ENCODE measurements at regions not wholly inside any gene's neighbourhood (a gene's known extent, or its start where the extent isn't known, plus 50 kb on each side); places are given as distances from the start of the nearest gene placed in this dataset.

DNA sequence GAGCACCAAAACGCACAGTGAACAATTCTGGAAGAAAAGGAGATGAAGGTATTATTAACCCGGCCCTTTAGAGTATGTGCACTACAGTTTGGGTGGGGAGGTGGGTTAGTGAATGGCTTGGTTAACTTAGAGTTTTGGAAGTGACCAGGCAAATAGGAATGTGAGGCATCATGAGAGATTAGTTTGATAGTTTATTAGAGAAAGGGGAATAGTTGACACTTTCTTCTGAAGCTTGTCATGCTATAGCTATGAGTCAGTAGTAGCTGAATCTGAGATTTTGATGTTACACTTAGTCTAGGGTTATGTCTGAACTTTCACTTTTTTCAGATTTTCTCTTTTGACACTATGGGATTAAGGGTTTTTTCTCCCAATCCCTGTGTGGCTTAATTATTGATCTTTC, 567.2 kb downstream of the SNAPC1 start:
- ChIA-PET CTCF (no interaction called here), POLR2A (ENCODE audit: low non-redundant PET) (no interaction called here)
- DNase-seq (ENCODE audit: low spot score), result no peak
- no peak overlapping the region for H3K27ac ChIP-seq
- TF ChIP-seq, protein P1, sequence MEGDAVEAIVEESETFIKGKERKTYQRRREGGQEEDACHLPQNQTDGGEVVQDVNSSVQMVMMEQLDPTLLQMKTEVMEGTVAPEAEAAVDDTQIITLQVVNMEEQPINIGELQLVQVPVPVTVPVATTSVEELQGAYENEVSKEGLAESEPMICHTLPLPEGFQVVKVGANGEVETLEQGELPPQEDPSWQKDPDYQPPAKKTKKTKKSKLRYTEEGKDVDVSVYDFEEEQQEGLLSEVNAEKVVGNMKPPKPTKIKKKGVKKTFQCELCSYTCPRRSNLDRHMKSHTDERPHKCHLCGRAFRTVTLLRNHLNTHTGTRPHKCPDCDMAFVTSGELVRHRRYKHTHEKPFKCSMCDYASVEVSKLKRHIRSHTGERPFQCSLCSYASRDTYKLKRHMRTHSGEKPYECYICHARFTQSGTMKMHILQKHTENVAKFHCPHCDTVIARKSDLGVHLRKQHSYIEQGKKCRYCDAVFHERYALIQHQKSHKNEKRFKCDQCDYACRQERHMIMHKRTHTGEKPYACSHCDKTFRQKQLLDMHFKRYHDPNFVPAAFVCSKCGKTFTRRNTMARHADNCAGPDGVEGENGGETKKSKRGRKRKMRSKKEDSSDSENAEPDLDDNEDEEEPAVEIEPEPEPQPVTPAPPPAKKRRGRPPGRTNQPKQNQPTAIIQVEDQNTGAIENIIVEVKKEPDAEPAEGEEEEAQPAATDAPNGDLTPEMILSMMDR (conservative IDR thresholded peaks at IDR 0.05; ENCODE audit: low read depth), result no peak

DNA sequence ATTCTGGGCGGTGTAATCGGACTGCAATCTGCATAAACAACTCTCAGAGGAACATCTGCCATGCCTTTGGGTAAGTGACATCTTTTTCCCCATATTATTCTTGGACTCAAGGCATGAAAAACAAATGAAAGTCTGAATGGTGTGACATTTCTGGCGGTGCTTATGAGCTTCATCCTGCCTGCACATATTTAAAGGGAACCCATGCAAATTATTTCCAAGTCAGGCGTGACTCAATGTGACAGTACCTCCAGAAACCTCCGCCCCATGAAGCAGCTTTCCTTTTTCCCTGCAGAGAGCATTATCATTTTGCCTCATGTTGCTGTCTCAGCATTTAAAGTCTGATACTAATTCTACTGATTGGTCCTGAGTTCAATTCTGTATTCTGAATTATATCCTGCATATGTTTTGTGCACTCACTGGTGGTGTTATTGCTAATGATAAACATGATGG, 585.4 kb downstream of the SNAPC1 start:
- TF ChIP-seq, protein P1 (conservative IDR thresholded peaks at IDR 0.05; ENCODE audit: low read depth), result no peak
- ChIA-PET POLR2A (ENCODE audit: low non-redundant PET) (no interaction called here), CTCF (no interaction called here)
- H3K27ac ChIP-seq, result no peak overlapping the region
- DNase-seq (ENCODE audit: low spot score), result no peak

DNA sequence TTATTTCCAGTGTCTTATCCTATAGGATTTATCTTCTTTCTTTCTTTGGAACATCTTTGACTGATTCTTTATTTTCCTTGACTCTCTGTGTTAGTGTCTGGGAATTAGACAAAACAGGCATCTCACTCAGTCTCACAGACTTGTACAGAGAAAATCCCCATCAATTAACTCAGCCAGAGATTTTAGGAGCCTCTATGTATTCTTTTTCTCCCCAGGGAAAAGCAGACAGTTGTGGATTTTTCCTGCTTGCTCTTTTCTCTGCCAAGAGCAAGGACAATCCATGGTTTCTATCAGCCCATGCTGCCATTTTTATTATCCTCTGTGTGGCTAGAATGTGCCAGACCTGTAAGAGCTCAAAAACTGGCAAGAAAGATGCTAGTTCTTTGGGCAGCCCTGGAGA, 595.1 kb downstream of the SNAPC1 start:
- ChIA-PET CTCF (no interaction called here), POLR2A (ENCODE audit: low non-redundant PET) (no interaction called here)
- no peak overlapping the region for H3K27ac ChIP-seq
- TF ChIP-seq, protein P1 (conservative IDR thresholded peaks at IDR 0.05; ENCODE audit: low read depth), result no peak
- no peak for DNase-seq (ENCODE audit: low spot score)

DNA sequence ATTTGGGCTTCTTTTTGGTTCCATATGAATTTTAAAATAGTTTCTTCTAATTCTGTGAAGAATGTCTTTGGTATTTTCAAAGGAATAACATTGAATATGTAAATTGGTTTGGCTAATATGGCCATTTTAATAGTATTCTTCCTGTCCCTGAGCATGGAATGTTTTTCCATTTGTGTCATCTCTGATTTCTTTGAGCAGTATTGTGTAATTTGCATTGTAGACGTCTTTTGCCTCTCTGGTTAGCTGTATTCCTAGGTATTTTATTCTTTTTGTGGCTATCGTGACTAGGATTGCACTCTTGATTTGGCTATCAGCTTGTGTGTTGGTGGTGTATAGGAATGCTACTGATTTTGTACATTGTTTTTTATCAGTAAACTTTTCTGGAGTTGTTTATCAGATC, 601.9 kb downstream of the SNAPC1 start:
- CTCF ChIA-PET, result no interaction called here
- H3K27ac ChIP-seq, result no peak overlapping the region
- POLR2A ChIA-PET (ENCODE audit: low non-redundant PET), result no interaction called here
- no peak for DNase-seq (ENCODE audit: low spot score)
- TF ChIP-seq, protein P1 (conservative IDR thresholded peaks at IDR 0.05; ENCODE audit: low read depth), result no peak

DNA sequence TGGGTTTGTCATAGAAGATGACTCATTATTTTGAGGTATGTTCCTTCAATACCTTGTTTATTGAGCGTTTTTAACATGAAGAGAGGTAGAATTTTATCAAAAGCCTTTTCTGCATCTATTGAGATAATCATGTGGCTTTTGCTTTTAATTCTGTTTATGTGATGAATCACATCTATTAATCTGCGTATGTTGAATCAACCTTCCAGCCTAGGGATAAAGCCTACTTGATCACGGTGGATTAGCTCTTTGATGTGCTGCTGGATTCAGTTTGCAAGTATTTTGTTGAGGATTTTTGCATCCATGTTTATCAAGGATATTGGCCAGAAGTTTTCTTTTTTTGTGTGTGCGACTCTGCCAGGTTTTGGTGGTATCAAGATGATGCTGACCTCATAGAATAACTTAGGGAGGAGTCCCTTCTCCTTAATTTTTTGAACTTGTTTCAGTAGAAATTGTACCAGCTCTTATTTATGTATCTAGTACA, 602.6 kb downstream of the SNAPC1 start:
- ChIA-PET CTCF (no interaction called here), POLR2A (ENCODE audit: low non-redundant PET) (no interaction called here)

DNA sequence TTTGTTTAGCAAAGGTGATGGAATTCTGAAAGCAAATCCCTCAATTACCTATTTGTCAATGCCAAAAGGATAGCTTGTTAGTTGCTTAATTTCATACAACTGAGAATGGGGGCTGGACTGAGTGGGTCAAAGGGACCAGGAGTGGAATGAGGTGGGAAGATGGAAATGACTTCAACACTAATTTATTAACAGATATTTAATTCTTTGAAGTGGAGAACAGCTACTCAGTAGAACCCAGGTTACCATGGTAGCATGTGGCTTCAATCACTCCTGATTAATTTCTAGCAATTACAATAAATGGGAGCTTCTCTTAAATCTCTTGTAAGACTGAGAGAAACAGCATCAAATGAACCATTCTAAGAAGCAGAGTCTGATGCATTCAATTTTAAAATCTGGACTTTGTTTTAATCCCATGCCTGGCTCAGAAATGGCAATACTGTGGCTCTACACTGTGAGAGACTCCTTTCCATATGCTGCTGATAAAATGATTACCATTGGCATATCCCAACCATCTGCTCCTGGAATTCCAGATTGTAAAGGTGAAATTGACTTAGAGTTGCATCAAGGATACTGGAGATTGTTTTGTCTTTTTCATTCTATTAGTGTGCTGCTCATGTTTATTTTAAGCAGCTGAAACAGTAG, 607.8 kb downstream of the SNAPC1 start:
- ChIA-PET CTCF (interaction anchor here (0.6 kb wide), 1 partner anchor 586 kb away, joined by 4 read pairs; no protein-coding TSS in a partner anchor), POLR2A (ENCODE audit: low non-redundant PET) (no interaction called here)
- H3K27ac ChIP-seq, result no peak overlapping the region
- no peak for DNase-seq (ENCODE audit: low spot score)
- TF ChIP-seq, protein P1 (conservative IDR thresholded peaks at IDR 0.05; ENCODE audit: low read depth), result no peak

More for the DNA sequence above, 602.6 kb downstream of the SNAPC1 start:
- H3K27ac ChIP-seq, result no peak overlapping the region
- TF ChIP-seq, protein P1 (conservative IDR thresholded peaks at IDR 0.05; ENCODE audit: low read depth), result no peak
- DNase-seq (ENCODE audit: low spot score), result no peak

All from RWPE1 (cell line).